Tibial nerve (tissue), 4 donors: ENCODE measurements at regions not wholly inside any gene's neighbourhood (a gene's known extent, or its start where the extent isn't known, plus 50 kb on each side); places are given as distances from the start of the nearest gene placed in this dataset.

ENCODE experiments used
- DNase-seq, 2 donors: peaks; one replicate each; pipeline ENCODE4 v3.0.0-alpha.2; 2019; ENCODE audit warnings: low spot score in 2 of 2
- H3K27ac ChIP-seq, 4 donors: fragments of 200-600 bp; sonication (generic) in 3 of 4; one replicate each; pipeline ENCODE4 v1.5.1; 2017 to 2019; ENCODE audit warnings: mild to moderate bottlenecking in 1 of 4
- H3K27me3 ChIP-seq, 2 donors: fragments of 200-600 bp; sonication (generic) in 1 of 2; one replicate each; pipeline versions ENCODE4 v1.5.1 to v1.6.0; 2017 to 2019
- H3K36me3 ChIP-seq, 3 donors: fragments of 200-600 bp; sonication (generic); one replicate each; pipeline ENCODE4 v1.5.1; 2018 to 2019
- H3K4me1 ChIP-seq, 4 donors: fragments of 200-600 bp; sonication (generic) in 3 of 4; one replicate each; pipeline ENCODE4 v1.5.1; 2017 to 2019
- H3K4me3 ChIP-seq, 4 donors: fragments of 200-600 bp; sonication (generic) in 3 of 4; one replicate each; pipeline ENCODE4 v1.5.1; 2017 to 2019; ENCODE audit warnings: mild to moderate bottlenecking in 1 of 4, moderate library complexity in 1 of 4
- H3K9me3 ChIP-seq, 4 donors: fragments of 200-600 bp; sonication (generic) in 3 of 4; one replicate each; pipeline ENCODE4 v1.5.1; 2017 to 2019
- CTCF ChIP-seq, 5 experiments: fragments of 200-600 bp in 3 of 5; fragments of 450-650 bp in 2 of 5; sonication (generic) in 3 of 5; IDR thresholded peaks; one replicate each; pipeline ENCODE4 v1.5.1; 2016 to 2019; ENCODE audit warnings: antibody characterized with exemption in 5 of 5, mild to moderate bottlenecking in 3 of 5, moderate library complexity in 2 of 5
- EP300 ChIP-seq, 2 donors: sonication (generic); formaldehyde crosslinking; IDR thresholded peaks; one replicate each; pipeline ENCODE4 v1.6.1; 2017; ENCODE audit warnings: antibody characterized with exemption in 2 of 2, mild to moderate bottlenecking in 1 of 2
- POLR2A ChIP-seq, 2 donors: fragments of 450-650 bp; IDR thresholded peaks; one replicate each; pipeline ENCODE4 v1.6.1; 2017; ENCODE audit warnings: antibody characterized with exemption in 2 of 2, mild to moderate bottlenecking in 2 of 2, moderate library complexity in 2 of 2
- WGBS, 2 donors: methylation state at CpG; one replicate each; pipeline ENCODE4 v1.1.5; 2018; 5-methylcytosine and 5-hydroxymethylcytosine counted together

GRCh38 chr11:95711945-95712221, 77.7 kb downstream of the FAM76B start:
- DNase-seq = no peak
- Histone ChIP-seq H3K27ac (peak overlapping the region in 1 of 4 donors; percentile 36), H3K4me3 (no peak overlapping the region), H3K9me3 (no peaks in the 10 kb centered on the region), H3K36me3 (no peaks in the 10 kb centered on the region), H3K27me3 (no peaks in the 10 kb centered on the region), H3K4me1 (peaks cover 0 to 25% (median 3%) of the 10 kb centered on the region in 4 donors)
- 94% methylated on average over 3 of the region's 3 CpGs for WGBS, 2 donors
- TF ChIP-seq CTCF (IDR thresholded peaks at IDR 0.05) (no peak), EP300 (IDR thresholded peaks at IDR 0.05) (no peak), POLR2A (IDR thresholded peaks at IDR 0.05) (no peak)

- TF ChIP-seq EP300 (IDR thresholded peaks at IDR 0.05) (no peak), CTCF (IDR thresholded peaks at IDR 0.05) (no peak), POLR2A (IDR thresholded peaks at IDR 0.05) (no peak)
- peak overlapping the region in 1 of 4 donors; percentile 0 for H3K4me3 ChIP-seq
- H3K36me3 ChIP-seq = no peaks in the 10 kb centered on the region
- H3K9me3 ChIP-seq = no peaks in the 10 kb centered on the region
- DNase-seq = no peak
- H3K27ac ChIP-seq = peak overlapping the region in 1 of 4 donors; percentile 36
- peaks cover 0 to 25% (median 2%) of the 10 kb centered on the region in 4 donors for H3K4me1 ChIP-seq
- H3K27me3 ChIP-seq = no peaks in the 10 kb centered on the region
- WGBS, 2 donors = 45 to 49% methylated on average over 7 of the region's 7 CpGs
Observed at GRCh38 chr11:95711162-95711944, 78.2 kb downstream of the FAM76B start.

- 96 to 100% methylated on average over 1 of the region's 1 CpG for WGBS, 2 donors
- no peak for DNase-seq
- H3K9me3 ChIP-seq = no peaks in the 10 kb centered on the region
- peaks cover 0 to 38% (median 15%) of the 10 kb centered on the region in 4 donors for H3K4me1 ChIP-seq
- H3K27me3 ChIP-seq = no peaks in the 10 kb centered on the region
- no peak overlapping the region for H3K4me3 ChIP-seq
- TF ChIP-seq EP300 (IDR thresholded peaks at IDR 0.05) (no peak), CTCF (IDR thresholded peaks at IDR 0.05) (no peak), POLR2A (IDR thresholded peaks at IDR 0.05) (no peak)
- H3K36me3 ChIP-seq = no peaks in the 10 kb centered on the region
- no peak overlapping the region for H3K27ac ChIP-seq
Observed at GRCh38 chr11:95708681-95709080, 80.9 kb downstream of the FAM76B start.

- Histone ChIP-seq H3K9me3 (no peaks in the 10 kb centered on the region), H3K36me3 (no peaks in the 10 kb centered on the region), H3K4me3 (no peak overlapping the region), H3K27ac (peak overlapping the region in 1 of 4 donors; percentile 86), H3K4me1 (peaks cover 0 to 46% (median 22%) of the 10 kb centered on the region in 4 donors), H3K27me3 (no peaks in the 10 kb centered on the region)
- WGBS, 2 donors = 52 to 75% methylated on average over 7 of the region's 7 CpGs
- TF ChIP-seq POLR2A (IDR thresholded peaks at IDR 0.05) = no peak
- TF ChIP-seq CTCF (IDR thresholded peaks at IDR 0.05) = no peak
- TF ChIP-seq EP300 (IDR thresholded peaks at IDR 0.05) = no peak
- no peak for DNase-seq
Observed at GRCh38 chr11:95706974-95707387, 82.6 kb downstream of the FAM76B start.

- H3K4me1 ChIP-seq = peaks cover 0 to 43% (median 26%) of the 10 kb centered on the region in 4 donors
- H3K27ac ChIP-seq = peak overlapping the region; percentile 43 to 86 (median 70)
Observed at GRCh38 chr11:95705485-95706124, 84.0 kb downstream of the FAM76B start.

More at GRCh38 chr11:95705485-95706124, 84.0 kb downstream of the FAM76B start:
- peak; percentile 90 to 96 (median 93) for TF ChIP-seq CTCF (IDR thresholded peaks at IDR 0.05)
- no peak for TF ChIP-seq POLR2A (IDR thresholded peaks at IDR 0.05)
- TF ChIP-seq EP300 (IDR thresholded peaks at IDR 0.05) = peak in 1 of 2 donors; percentile 82
- H3K36me3 ChIP-seq = no peaks in the 10 kb centered on the region
- no peaks in the 10 kb centered on the region for H3K9me3 ChIP-seq
- 8 to 10% methylated on average over 10 of the region's 10 CpGs for WGBS, 2 donors
- no peak overlapping the region for H3K4me3 ChIP-seq
- DNase-seq = peak; percentile 77 to 94
- H3K27me3 ChIP-seq = no peaks in the 10 kb centered on the region
